ENCODE measurements at regions not wholly inside any gene's neighbourhood (a gene's known extent, or its start where the extent isn't known, plus 50 kb on each side); places are given as distances from the start of the nearest gene placed in this dataset.

DNA sequence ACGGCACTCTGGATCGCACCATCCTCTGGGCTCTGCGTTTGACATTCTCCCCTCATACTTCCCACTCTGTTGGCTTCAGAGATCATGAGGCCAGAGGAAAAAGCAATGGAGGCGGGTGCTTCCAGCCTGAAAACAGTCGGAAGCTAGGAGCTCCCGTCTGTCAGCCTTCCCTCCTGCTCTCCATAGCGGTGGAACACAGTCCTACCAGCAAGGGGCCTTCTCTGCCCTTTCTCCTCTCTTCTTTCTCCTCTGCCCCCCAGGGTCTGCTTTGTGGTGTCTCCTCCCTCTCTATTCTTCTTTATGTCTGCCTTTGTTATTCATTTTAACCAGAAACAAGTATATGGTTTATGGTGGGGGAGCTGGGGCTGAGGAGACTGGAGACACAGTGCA, 152.5 kb upstream of the NFIB start:
- DNase-seq = no peak

GRCh38 chr9:14462950-14463349, 149.0 kb upstream of the NFIB start:
- DNase-seq = no peak

DNA sequence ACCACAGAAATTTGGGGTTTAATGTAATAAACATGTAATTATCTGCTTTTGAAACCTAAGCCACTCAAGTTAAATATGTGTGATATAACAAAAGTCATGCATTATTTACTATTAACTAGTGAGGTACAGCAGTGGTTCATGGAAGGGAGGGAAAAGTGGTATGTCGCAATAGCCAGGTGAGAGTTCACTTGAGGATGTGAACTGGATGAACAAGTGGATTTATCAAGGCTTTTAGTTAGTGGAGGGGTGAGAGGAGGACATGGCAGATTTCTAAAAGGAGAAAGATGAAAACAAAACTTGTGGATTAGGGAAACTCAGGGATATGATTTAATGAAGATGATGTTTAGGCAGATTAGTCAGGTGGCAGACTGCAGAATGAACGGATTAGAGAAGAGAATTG, 141.3 kb upstream of the NFIB start:
- no peak for DNase-seq

- DNase-seq = no peak
Observed at GRCh38 chr9:14453286-14453685, 139.3 kb upstream of the NFIB start.

DNA sequence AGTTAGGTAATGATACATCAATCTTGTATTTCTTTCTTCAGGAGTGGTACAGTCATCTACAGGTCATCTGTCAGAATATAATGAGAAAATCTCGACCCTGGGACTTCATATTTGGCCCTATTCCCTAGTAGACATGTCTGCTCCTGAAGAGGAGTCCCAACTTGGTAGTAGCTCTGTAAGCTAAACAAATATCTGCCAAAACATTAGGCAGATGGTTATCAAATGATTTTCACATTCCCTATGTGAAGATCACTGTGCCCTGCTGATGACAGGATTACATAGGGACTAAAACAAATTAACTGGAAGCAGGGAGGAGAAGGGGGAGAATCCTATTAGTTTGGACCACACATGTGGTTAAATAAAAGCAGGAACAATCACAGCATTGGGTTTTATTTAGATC, 138.6 kb upstream of the NFIB start:
- no peak for DNase-seq

GRCh38 chr9:14451949-14452348, 138.0 kb upstream of the NFIB start:
- no peak for DNase-seq

GRCh38 chr9:14447103-14447502, 133.2 kb upstream of the NFIB start:
- DNase-seq = no peak

- DNase-seq = no peak
Observed at GRCh38 chr9:14445946-14446345, 132.0 kb upstream of the NFIB start.

GRCh38 chr9:14442956-14443355, 129.0 kb upstream of the NFIB start:
- DNase-seq = no peak

GRCh38 chr9:14441976-14442651, 128.2 kb upstream of the NFIB start:
- DNase-seq = no peak

DNA sequence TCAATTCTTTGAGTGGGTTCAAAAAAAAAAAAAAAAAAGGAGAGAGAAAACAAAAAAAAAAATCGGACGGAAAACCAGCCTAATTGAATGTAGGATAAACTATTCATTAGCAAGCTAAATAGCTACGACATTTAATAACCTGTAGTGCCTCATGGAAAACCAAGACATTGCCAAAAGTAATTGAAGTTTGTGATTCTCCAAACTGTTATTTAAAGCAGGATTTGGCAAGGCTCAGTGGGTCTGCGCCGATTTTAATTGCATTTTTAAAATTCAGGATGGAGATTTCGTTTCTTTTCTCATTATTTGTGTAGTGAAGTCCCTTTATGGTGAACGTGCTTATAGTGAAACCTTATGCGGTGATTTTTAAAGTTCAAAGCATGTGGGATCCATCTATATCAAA, 127.2 kb upstream of the NFIB start:
- DNase-seq = no peak

DNA sequence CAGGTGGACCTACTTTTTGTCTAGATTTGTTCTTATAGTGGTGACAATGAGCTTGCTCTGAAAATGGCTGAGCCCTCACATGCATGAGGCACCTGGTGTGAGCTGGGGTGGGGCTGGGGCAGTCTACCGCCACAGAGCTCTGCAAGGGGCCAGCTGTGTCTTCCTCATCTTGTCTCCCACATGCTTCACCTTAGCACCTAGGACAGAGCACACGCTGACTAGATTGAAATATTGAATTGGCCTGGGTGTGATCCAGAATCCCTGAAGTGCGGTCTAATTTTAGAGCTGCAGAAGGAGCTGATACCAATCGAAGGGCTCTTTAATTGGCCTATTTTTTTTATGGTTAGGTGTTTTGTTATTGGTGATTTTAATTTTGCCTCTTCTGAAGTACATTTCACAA, 126.1 kb upstream of the NFIB start:
- no peak for DNase-seq

DNA sequence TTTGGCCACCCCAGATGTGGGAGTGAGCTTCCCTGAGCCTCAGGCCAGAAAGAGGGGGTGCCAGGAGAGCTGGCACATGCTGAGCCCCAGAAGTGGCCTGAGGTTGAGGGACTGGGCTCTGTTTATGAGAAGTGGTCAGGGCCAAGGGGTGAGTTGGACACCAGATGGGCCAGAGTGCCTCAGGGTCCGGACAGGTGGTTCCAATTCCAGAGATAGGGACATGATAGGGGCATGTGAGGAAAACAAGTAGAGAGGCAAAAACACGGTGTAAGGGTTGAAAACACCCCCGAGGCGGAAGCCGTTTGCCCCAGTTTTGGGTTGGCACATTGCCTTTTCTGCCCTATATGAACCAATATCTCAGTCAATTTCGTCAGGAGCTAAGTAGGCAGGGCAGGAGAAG, 125.6 kb upstream of the NFIB start:
- DNase-seq = no peak

GRCh38 chr9:14438232-14439021, 124.5 kb upstream of the NFIB start:
- no peak for DNase-seq

DNA sequence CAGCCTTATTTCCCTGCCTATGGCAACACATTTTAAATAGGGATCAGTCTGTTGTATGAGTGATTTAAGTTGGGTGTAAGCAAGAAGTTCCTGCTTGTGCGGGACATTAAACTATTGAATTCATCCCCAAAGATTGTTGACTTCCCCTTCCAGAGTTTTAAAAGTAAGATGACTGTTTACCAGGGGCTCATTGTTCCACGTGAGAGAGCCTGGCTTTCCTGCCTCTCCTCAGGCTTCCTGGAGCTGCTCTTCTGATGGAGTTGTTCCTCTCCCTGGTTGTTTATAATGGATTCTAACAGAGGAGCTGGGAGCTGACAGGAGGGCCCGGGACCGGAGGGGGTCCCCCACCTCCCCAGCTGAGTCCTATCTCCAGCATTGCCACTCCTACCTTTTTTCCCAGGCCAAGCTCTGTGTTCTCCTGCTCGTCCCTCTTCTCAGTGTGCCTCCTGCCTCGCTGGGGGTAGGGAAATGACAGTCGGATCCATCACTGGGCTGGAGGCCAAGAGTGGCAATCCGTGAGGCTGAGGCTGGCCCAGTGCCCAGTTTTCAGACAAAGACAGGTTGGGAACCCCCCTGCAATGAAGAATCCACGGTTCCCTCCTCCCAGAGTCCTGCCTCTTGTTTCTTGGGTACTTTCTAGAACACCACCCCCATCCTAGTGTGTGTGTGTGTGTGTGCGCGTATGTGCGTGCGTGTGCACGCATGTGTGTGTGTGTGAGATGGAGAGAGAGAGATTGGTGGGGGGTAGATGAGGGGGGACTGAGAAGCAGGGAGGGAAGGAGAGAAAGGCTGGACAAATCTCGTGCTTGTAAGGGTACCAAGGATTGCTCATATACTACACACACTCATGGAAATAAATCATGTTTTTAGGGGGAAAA, 123.7 kb upstream of the NFIB start:
- no peak for DNase-seq

DNA sequence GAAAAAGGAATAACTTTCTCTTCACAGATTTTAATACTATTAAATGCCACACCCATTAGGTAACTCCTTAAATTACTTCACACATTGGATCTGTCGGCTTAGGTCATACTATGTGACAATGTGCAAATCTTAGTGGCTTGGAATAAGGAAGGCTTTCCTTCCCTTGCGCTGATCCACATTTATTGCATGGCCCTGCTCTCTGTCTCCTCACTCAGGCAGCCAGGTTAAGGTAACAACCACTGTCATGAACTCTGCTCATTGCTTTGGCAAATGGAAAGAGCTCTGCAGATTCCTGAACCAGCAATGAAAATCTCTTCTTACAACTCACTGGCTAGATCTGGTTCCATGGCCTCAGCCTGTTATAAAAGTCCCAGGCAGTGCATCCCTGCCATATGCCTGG, 121.9 kb upstream of the NFIB start:
- no peak for DNase-seq

- DNase-seq = no peak
Observed at GRCh38 chr9:14434971-14435718, 121.2 kb upstream of the NFIB start.

- no peak for DNase-seq
Observed at GRCh38 chr9:14434158-14434504, 120.2 kb upstream of the NFIB start.

DNA sequence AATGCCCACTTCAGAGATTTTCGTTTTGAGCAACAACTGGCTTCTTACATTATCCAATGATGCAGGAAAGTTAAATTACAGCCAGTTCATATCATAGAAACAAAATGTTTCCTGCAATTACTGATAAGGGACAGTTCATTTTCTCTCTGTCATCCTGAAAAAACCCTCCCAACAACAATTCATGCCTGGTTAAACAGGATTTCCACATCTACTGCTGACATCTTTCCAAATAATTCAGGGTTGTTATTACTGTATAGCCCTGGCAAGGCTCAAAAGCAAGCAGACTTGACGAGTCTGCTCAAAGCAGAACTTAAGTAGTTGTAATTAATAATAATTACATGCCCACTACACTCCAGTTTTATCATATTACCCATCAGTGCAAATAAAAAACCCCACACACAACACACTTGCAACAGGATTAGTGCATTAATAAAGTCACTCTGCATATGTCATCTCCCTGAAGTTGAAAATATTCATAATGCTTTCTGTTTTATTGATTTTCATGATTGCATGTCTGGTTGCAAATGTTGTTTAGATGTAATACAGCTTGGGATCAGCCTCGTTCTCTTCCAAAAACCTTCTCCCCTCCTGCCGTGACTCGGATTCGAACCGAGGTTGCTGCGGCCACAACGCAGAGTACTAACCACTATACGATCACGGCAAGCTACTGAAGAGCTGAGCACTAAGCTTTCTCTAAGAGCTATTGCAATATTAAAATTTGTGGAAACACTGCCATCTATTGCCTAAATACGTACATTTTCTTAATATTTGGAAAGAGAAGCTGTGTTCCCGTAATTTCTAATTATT, 119.6 kb upstream of the NFIB start:
- DNase-seq = no peak

DNA sequence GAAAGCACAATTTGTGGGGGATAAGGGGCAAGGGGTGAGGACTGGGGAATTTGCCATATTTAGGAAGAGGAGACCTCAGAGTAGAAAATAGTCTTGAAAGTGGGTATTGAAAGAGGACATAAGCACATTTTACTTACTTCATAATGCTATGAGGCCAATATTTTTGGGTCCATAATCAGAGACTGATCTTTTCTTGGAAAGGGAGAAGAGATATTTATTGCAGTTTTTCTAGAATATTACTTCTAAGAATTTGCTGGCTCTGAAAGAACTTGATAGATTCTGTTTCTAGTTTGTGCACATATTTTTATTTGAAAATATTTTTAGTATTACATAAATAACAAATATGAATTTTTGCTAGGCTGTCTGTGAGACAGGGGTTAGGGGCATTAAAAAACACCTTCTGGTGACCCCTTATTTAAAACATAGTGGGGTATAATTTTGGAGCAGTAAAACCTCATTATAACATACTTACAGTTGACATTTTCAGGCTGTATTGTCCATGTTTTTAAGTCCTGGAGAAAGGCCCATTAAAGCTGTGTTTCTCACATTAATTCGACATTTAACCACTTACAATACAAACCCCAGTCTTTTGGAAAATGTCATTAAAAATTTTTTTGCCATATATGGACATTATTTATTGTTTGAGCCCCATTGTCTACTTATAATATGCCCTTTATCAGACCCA, 118.9 kb upstream of the NFIB start:
- DNase-seq = no peak

- DNase-seq = peak; percentile 14
Observed at GRCh38 chr9:14428781-14429230, 114.9 kb upstream of the NFIB start.

GRCh38 chr9:14427419-14427818, 113.5 kb upstream of the NFIB start:
- DNase-seq = no peak
